HEK293 (cell line): ENCODE measurements at regions not wholly inside any gene's neighbourhood (a gene's known extent, or its start where the extent isn't known, plus 50 kb on each side); places are given as distances from the start of the nearest gene placed in this dataset.
"Not testable (repeated sequence)": the region's sequence is repeated elsewhere in the genome, so short reads cannot be mapped to it uniquely, and the experiment has no call there.

ENCODE experiments used
- MEIS1 ChIP-seq: sonication (generic); formaldehyde crosslinking; IDR thresholded peaks from 2 replicates; pipeline ENCODE4 v1.8.1; 2022; ENCODE audit warnings: missing genetic modification reagents, mild to moderate bottlenecking, borderline replicate concordance
- OVOL3 ChIP-seq: fragments of 450-650 bp; formaldehyde crosslinking; IDR thresholded peaks from 2 replicates; pipeline ENCODE4 v1.5.1; 2016; ENCODE audit warnings: missing biosample characterization, missing genetic modification characterization
- TCF7L2 ChIP-seq: IDR thresholded peaks from 2 replicates; pipeline ENCODE4 v1.6.1; 2011; ENCODE audit warnings: low read depth, mild to moderate bottlenecking, inconsistent platforms, low read length, moderate library complexity, borderline replicate concordance
- ZBTB7A ChIP-seq: fragments of 450-650 bp; formaldehyde crosslinking; IDR thresholded peaks from 2 replicates; pipeline ENCODE4 v1.5.1; 2016; ENCODE audit warnings: low read depth, missing biosample characterization, missing genetic modification characterization
- ZBTB8A ChIP-seq: fragments of 450-650 bp; formaldehyde crosslinking; IDR thresholded peaks from 2 replicates; pipeline ENCODE4 v1.5.1; 2016; ENCODE audit warnings: missing biosample characterization, missing genetic modification characterization
- ZNF121 ChIP-seq: fragments of 450-650 bp; formaldehyde crosslinking; IDR thresholded peaks from 2 replicates; pipeline ENCODE4 v1.5.1; 2016; ENCODE audit warnings: missing biosample characterization, missing genetic modification characterization
- ZNF16 ChIP-seq: fragments of 450-650 bp; formaldehyde crosslinking; IDR thresholded peaks from 2 replicates; pipeline ENCODE4 v1.5.1; 2016; ENCODE audit warnings: low read depth, missing biosample characterization, missing genetic modification characterization
- ZNF223 ChIP-seq: fragments of 450-650 bp; formaldehyde crosslinking; IDR thresholded peaks from 2 replicates; pipeline ENCODE4 v1.5.1; 2016; ENCODE audit warnings: missing biosample characterization, missing genetic modification characterization
- ZNF510 ChIP-seq: fragments of 450-650 bp; formaldehyde crosslinking; IDR thresholded peaks from 2 replicates; pipeline ENCODE4 v1.5.1; 2018; ENCODE audit warnings: mild to moderate bottlenecking, missing genetic modification characterization, missing biosample characterization; ENCODE audit not compliant: insufficient replicate concordance
- ZNF837 ChIP-seq: fragments of 450-650 bp; formaldehyde crosslinking; IDR thresholded peaks from 2 replicates; pipeline ENCODE4 v1.5.1; 2016; ENCODE audit warnings: missing biosample characterization, missing genetic modification characterization
- TF ChIP-seq, protein P1 (sequence below): fragments of 450-650 bp; formaldehyde crosslinking; IDR thresholded peaks from 2 replicates; pipeline ENCODE4 v1.5.1; 2016; ENCODE audit warnings: missing biosample characterization, missing genetic modification characterization
- TF ChIP-seq, protein P2 (sequence below): fragments of 450-650 bp; formaldehyde crosslinking; IDR thresholded peaks from 2 replicates; pipeline ENCODE4; 2016; ENCODE audit warnings: missing biosample characterization, missing genetic modification characterization
- TF ChIP-seq, protein P3 (sequence below): fragments of 450-650 bp; formaldehyde crosslinking; IDR thresholded peaks from 2 replicates; pipeline ENCODE4 v1.5.1; 2016; ENCODE audit warnings: missing biosample characterization, missing genetic modification characterization

DNA sequence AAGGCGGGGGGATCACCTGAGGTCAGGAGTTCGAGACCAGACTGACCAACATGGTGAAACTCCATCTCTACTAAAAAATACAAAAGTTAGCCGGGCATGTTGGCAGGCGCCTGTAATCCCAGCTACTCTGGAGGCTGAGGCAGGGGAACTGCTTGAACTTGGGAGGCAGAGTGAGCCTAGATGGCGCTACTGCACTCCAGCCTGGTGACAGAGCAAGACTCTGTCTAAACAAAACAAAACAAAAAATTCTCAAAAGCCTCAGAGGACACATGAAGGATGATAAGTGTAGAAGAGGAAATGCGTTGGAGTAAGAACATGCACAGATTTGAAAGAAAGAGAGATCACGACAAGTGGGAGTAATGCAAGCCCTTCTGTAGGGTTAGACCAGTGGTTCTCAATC is 138.4 kb upstream of the DIAPH2 start:
- TF ChIP-seq, protein P1, sequence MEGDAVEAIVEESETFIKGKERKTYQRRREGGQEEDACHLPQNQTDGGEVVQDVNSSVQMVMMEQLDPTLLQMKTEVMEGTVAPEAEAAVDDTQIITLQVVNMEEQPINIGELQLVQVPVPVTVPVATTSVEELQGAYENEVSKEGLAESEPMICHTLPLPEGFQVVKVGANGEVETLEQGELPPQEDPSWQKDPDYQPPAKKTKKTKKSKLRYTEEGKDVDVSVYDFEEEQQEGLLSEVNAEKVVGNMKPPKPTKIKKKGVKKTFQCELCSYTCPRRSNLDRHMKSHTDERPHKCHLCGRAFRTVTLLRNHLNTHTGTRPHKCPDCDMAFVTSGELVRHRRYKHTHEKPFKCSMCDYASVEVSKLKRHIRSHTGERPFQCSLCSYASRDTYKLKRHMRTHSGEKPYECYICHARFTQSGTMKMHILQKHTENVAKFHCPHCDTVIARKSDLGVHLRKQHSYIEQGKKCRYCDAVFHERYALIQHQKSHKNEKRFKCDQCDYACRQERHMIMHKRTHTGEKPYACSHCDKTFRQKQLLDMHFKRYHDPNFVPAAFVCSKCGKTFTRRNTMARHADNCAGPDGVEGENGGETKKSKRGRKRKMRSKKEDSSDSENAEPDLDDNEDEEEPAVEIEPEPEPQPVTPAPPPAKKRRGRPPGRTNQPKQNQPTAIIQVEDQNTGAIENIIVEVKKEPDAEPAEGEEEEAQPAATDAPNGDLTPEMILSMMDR, result not testable (repeated sequence)
- not testable (repeated sequence) for TF ChIP-seq ZNF16 (tag by site-specific recombination); ZNF510 (tag by site-specific recombination); ZNF223 (tag by site-specific recombination); ZBTB8A (tag by site-specific recombination); ZNF121 (tag by site-specific recombination); ZBTB7A; TCF7L2; OVOL3 (tag by site-specific recombination); MEIS1 (CRISPR knock-in tag); ZNF837 (tag by site-specific recombination)
- TF ChIP-seq, protein P2, sequence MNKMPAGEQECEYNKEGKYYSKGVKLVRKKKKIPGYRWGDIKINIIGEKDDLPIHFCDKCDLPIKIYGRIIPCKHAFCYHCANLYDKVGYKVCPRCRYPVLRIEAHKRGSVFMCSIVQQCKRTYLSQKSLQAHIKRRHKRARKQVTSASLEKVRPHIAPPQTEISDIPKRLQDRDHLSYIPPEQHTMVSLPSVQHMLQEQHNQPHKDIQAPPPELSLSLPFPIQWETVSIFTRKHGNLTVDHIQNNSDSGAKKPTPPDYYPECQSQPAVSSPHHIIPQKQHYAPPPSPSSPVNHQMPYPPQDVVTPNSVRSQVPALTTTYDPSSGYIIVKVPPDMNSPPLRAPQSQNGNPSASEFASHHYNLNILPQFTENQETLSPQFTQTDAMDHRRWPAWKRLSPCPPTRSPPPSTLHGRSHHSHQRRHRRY (tag by site-specific recombination), result not testable (repeated sequence)
- TF ChIP-seq, protein P3, sequence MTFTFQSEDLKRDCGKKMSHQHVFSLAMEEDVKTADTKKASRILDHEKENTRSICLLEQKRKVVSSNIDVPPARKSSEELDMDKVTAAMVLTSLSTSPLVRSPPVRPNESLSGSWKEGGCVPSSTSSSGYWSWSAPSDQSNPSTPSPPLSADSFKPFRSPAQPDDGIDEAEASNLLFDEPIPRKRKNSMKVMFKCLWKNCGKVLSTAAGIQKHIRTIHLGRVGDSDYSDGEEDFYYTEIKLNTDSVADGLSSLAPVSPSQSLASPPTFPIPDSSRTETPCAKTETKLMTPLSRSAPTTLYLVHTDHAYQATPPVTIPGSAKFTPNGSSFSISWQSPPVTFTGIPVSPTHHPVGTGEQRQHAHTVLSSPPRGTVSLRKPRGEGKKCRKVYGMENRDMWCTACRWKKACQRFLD (tag by site-specific recombination), result not testable (repeated sequence)
